Suprapubic skin (tissue), 4 donors: ENCODE measurements at regions not wholly inside any gene's neighbourhood (a gene's known extent, or its start where the extent isn't known, plus 50 kb on each side); places are given as distances from the start of the nearest gene placed in this dataset.

Experiments used
- EP300 ChIP-seq: sonication (generic); formaldehyde crosslinking; IDR thresholded peaks from one replicate; pipeline ENCODE4 v1.6.1; 2017; ENCODE audit warnings: antibody characterized with exemption
- POLR2A ChIP-seq, 2 donors: fragments of 450-650 bp; IDR thresholded peaks; one replicate each; pipeline ENCODE4 v1.6.1; 2017; ENCODE audit warnings: antibody characterized with exemption in 2 of 2, mild to moderate bottlenecking in 2 of 2, moderate library complexity in 2 of 2
- POLR2AphosphoS5 ChIP-seq, 3 donors: sonication (generic); formaldehyde crosslinking; IDR thresholded peaks; one replicate each; pipeline ENCODE4 v1.6.1; 2017; ENCODE audit warnings: antibody characterized with exemption in 3 of 3
- TF ChIP-seq, protein P1 (sequence below), 2 donors: fragments of 200-600 bp in 1 of 2; fragments of 450-650 bp in 1 of 2; sonication (generic) in 1 of 2; IDR thresholded peaks; one replicate each; pipeline ENCODE4 v1.5.1; 2016 to 2019; ENCODE audit warnings: antibody characterized with exemption in 2 of 2, mild to moderate bottlenecking in 1 of 2, moderate library complexity in 1 of 2

DNA sequence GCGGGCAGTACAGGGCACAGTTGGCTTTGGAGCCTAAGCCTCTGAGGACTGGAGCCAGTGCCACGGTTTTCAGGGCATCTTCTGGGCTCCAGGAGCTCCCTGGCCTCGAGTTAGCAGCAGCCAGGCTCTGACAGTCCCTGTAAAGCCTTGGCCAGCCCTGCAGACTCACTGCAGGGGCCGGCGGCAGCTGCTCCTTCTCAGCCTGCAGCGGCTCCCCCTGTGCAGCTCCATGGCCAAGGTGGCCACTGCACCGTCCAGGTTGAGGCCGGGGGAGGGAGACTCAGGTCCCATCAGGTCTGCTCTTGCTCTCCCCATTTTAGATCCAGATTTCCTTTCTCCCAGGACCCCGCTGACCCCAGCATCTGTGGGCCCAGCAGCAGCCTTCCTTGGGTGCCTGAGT lies 1461.1 kb downstream of the BRD1 start:
- TF ChIP-seq, protein P1, sequence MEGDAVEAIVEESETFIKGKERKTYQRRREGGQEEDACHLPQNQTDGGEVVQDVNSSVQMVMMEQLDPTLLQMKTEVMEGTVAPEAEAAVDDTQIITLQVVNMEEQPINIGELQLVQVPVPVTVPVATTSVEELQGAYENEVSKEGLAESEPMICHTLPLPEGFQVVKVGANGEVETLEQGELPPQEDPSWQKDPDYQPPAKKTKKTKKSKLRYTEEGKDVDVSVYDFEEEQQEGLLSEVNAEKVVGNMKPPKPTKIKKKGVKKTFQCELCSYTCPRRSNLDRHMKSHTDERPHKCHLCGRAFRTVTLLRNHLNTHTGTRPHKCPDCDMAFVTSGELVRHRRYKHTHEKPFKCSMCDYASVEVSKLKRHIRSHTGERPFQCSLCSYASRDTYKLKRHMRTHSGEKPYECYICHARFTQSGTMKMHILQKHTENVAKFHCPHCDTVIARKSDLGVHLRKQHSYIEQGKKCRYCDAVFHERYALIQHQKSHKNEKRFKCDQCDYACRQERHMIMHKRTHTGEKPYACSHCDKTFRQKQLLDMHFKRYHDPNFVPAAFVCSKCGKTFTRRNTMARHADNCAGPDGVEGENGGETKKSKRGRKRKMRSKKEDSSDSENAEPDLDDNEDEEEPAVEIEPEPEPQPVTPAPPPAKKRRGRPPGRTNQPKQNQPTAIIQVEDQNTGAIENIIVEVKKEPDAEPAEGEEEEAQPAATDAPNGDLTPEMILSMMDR (IDR thresholded peaks at IDR 0.05) = no peak
- no peak for TF ChIP-seq POLR2AphosphoS5 (IDR thresholded peaks at IDR 0.05)
- TF ChIP-seq POLR2A (IDR thresholded peaks at IDR 0.05) = no peak
- TF ChIP-seq EP300 = no peak
